NCI-H774 (cell line): ENCODE measurements at regions not wholly inside any gene's neighbourhood (a gene's known extent, or its start where the extent isn't known, plus 50 kb on each side); places are given as distances from the start of the nearest gene placed in this dataset.
A peak's percentile ranks its signal among the peaks of the same experiment; 100 is the strongest.

Experiments used
- DNase-seq: peaks from one replicate; lab custom pipeline; 2025; lab: John Stamatoyannopoulos, UW

DNA sequence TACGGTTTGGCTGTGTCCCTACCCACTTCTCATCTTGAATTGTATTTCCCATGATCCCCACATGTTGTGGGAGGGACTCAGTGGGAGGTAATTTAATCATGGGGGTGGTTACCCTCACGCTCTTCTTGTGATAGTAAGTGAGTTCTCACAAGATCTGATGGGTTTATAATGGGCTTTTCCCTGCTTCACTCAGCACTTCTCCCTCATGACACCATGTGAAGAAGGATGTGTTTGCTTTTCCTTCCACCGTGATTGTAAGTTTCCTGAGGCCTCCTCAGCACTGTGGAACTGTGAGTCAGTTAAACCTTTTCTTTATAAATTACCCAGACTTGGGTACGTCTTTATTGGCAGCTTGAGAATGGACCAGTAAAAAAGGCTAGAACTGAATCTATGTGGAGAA is 750.0 kb upstream of the ID2 start:
- DNase-seq, result no peak

DNA sequence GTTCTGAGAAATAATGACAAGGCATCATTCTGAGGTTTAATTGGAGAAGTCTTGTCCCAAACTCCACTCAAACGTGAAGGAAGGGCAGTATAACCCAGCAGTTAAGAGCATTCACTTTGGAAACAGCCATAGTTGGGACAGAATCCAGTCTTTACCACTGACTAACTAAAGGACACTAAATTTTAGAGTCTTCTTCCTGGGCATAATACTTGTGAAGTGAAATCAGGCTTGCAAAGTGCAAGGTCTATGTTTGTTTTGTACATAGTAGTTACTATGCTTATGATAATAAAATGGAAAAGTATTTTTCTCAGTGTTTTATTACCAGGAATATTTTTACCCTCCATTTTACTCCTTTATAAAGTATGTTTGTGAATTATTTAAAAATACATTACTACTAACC is 748.2 kb upstream of the ID2 start:
- no peak for DNase-seq

DNA sequence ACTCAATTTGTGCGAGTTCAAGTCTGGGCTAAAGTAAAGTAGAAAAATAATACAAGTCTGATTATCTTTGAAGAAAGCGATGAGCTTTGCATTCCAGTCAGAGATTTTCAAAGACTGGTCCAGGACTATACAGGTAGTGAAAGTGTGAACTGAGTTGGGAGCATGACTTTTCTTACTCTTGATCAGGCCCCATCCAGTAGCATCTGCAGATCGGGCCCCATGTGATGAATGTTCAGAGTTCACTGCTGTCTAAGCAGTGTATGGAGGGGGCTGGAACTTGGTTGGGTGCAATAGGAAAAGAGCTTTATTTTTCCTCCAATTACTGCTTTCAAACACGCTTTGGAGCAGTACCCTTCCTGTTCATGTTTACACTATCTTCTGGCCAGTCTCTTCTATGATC is 747.4 kb upstream of the ID2 start:
- DNase-seq, result no peak

DNA sequence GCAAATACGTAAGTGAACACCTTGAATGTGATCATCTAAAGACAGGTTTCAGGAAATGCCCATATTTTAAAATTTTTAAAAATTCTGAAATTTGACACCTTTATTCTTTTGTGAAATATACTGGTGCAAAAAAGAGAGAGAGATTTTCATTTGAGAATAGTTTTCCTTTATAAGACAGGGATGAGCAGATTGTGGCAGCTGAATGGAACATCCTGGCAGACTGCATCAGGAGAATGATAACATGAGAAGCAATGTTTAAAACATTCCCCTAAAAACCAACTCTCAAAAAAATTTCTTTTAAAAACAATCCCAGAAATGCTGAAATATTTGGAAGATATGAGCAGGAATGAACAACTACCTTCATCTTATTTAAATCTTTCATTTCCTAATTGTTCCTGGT is 744.8 kb upstream of the ID2 start:
- no peak for DNase-seq

DNA sequence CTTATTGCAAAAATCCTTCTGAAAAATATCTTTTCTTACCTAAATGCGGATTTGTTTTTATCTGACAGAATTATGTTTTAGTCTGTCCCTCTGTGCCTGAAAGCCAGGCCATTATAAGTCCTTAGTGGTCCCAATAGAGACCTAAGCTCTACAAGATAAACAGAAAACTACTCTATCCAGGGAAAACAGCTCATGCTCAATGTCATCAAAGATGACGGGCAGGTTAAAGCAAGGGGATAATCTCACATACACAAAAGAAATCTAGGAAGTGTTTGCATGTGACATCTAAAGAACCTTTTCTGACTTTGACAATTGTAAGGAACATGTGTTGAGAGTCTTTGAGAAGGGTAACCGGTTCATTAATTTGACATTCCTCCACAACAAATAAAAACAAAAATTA is 741.1 kb upstream of the ID2 start:
- no peak for DNase-seq

DNA sequence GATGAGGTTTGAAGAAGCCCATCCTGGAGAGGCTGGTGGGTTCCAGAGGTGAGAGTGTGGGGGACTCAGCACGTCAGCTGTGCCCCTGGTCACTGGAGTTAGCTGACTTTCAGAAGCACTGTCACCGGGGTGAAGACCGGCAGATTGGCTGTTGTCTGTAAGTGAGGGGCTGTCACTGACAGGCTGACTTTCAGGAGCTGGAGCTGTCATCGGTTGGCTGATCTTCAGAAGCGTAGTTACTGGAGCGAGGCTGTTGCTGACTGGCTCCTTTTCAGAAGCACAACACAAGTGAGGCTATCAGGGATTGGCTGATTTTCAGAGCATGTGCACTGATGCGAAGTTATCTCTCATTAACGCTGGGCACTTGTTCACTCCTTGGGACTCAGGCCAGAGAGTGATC is 738.4 kb upstream of the ID2 start:
- no peak for DNase-seq

DNA sequence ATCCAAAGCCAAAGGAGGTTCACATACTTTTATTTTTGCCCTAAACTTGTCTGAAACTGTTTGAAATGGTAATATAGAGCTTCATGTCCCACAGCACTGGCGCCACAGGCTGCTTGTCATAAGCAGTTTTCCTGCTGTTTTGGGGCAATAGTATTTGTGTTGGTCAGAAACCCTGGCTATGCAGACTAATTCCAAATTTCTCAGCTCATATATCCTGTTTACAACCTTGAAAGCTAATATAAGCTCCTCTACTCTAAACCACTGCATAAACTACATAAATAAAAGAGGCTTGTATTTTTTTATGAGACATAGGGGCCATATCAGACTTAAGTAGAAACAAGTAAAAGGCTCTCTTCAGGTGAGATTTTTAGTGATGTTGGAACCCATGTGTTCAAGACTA is 736.8 kb upstream of the ID2 start:
- DNase-seq, result no peak

DNA sequence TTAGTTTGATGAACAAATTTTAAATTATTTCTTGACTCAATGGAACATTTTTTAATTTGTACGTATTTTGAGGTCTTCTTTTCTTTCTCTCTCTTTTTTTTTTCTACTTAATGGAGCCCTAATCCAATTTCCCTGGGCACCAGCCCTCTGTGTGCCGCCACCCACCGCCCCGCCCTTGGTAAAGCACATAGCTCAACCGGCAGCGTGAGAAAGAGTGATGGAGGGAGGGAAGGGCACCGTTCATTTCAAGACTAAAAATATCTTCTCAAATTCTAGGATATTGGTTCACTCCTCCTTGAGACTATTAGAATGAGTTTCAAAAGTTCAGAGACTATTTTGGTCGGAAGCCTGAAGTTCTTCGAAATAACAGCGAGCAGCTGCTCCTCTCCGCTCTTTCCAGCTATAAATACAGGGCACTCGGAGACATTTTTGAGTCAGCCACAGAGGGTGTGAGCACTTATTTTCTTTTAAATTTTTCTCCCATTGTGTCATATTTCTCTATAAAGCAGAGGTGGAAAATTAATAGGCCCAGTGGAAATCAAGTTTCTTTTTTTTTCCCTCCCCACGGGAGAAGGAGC is 731.7 kb upstream of the ID2 start:
- DNase-seq, result no peak

DNA sequence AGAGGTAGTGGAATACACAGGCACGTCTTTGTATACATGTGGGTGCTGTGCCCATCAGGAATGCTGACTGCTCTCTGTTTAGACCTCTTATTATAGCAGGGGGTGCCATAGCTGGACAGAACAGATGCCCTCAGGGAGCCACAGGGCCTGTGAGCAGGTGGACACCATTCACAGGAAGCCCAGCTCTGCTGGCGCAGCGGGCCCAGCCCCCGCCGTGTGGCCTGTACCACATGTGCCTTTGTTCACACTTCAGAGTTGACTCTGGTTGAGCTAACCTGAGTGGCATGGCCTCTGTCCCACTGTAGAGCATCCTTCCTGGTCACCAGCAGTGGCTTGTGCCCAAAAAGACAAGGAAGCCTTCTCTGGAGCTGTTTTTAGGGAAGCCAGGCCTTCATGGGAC is 730.9 kb upstream of the ID2 start:
- no peak for DNase-seq

DNA sequence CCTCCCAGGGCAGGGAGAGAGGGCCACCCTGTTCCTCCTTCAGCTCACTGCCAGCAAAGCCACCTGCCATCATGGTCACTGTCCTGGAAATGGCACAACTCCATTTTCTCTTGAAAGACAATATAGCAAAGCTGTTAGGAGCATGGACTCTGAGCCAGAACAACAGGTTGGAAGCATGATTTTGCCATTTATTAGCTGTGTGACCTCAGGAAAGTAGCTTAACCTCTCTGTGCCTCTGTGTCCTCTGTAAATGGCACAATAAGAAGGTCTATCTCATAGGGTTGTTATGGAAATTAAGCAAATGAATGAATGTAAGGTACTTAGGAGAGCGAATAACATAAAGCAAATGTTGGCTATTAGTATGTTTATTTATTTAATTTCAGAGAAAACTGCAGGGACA is 730.4 kb upstream of the ID2 start:
- no peak for DNase-seq

DNA sequence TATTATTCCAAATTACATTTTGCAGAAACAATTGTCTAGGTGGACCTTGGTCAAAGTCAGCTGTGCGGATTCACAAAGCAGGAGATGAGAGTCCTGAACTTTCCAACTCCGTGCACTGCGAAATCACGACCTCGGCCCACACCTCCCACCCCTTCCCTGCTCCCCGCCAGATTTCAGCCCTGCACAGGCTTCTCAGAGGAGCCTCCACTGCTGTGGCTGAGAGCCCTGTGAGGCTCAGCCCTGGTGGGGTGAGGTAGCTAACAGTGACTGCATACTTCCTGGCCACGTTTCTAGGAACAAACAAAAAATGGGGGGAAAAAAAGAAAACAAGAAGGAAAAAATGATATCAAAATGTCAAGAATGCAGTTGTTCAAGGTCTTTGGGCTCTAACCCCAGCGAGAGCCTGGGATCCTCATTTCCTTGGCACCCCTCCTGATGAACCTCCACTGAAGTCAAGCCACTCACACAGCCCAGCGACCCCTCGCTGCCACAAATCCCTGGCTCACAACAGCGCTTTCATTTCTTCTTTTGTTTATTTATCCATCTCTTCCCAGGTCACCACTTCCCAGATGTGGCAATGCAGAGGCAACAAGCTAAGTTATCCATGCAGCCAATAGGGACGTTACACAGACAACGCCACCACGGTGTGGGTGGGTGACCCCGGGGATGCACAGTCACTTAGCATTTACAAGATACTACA is 729.7 kb upstream of the ID2 start:
- DNase-seq, result no peak

DNA sequence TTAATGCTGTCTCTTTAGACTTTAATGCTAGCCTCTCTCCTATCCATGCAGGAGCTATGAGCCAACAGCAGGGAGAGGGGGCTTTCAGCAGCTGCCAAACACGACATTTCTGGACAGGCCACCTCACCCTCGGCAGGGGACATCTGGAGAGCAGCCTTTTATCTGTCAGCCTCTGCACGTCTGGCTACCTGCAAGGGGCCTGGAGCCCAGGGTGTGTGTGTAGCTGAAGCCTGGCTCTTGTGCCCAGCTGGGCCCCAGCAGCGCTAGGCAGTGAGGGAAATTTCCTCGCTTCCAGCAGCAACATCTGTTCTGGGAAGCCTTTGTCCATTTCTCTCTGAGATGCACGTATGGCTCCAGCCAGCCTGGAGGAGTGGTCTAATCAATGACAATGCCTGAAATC is 728.7 kb upstream of the ID2 start:
- DNase-seq, result no peak

DNA sequence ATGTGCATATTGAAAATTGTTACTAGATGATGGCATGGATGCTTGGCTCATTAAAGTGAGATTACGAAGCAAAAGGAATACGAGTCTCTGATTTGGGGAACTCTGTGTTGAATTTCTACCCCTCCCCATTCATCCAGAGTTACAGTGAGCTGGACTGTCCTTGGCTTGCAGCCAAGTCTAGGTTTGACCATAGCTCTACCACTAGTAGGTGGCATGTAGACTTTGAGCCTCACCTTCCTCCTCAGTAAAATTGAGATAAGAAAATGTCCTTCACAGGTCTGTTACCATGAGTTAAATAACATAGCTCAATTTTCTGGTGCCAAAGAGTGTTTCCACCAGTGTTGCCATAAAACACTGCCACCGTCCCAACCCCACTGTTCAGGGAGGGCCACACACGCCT is 727.6 kb upstream of the ID2 start:
- no peak for DNase-seq

DNA sequence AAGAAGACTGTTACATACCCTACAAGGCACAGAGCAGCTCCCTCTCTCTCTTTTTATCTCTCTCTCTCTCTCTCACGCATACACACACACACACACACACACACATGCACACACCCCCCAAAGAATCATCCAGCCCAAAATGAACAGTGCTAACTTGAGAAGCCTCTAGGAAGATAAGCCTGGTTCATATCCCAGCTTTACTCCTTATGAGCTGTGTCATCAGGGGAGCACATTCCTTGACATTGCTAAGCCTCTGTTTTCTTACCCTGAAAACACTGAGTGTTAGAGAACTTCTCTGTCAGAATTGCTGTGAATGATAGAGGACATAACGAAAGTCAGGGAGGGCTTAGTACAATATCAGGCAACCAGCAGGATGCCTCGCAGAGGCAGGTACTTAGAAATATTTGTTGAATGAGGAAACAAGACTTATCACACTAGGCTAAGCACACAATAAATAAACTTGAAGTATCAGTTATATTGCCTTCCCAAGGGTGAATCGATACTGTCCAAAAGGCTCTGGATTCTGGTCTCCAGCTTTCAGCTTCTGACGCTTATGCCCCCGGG is 725.6 kb upstream of the ID2 start:
- no peak for DNase-seq

DNA sequence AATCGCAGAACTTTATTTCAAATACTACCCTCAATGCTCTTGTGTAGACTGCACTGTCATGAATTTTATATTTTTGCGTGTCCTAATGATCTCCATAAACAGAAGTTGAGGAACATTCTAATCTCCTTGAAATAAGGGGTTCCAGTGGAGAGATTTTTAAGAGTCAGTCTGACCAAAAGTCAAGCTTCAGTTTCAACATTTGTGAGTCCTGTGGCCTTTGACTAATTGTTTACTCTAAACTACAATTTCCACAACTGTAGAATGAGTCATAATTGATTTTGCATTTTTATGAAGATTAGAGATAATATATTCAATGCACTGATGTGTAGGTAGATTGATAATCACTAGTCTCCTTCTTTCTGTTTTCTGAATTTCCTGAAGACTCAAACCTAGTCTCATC is 720.3 kb upstream of the ID2 start:
- no peak for DNase-seq

DNA sequence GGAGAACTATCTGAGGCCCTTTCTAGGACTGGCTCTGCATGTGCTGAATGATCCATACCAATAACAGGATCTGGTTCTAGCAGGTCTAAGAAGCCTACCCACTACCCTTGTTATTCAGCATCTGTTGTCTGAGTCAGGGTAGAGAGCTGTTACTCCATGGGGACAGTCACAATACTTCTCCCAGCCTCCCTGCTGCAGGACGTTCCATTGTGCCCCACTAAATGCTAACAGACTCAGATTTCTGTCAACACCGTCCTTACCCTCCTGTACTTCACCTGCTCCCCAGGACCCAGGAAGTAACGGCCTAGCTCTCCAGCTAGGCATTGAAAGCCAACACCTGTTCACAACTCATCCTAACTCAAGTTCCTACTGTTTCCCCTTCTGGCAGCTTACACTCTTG is 719.7 kb upstream of the ID2 start:
- DNase-seq, result peak; percentile 19

DNA sequence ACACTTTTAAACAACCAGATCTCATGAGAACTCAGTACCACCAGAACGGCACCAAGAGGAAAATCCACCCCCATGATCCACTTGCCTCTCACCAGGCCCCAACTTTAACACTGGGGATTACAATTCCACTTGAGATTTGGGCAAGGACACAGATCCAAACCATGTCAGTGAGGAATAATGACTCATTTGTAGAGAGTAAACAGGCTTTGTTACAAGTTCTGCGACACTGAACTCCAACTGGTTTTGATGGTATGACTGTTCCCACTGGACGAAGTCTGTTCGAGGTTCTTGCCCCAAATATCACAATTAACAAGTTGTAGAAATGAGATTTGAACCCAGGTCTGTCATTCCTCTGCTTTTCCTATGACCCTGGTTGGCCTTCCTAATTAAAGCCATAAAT is 718.1 kb upstream of the ID2 start:
- no peak for DNase-seq

DNA sequence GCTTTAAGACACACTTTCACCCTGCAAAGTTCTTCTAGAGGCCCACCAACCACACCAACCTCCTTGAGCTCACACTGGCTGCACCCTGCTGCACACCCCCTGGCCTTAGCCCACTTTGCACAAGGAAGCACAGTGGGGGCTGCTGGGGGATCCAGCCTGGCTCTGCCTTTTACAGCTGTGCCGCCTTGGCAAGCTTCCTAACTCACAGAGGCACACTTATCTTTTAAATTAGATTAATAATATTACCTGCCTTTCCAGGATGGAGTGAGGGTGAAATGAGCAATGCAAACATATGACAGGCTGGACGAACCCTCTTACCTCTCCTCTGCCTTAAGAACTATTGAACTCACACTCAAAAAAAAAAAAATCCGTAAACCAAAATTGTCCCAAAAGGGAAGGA is 715.8 kb upstream of the ID2 start:
- no peak for DNase-seq

DNA sequence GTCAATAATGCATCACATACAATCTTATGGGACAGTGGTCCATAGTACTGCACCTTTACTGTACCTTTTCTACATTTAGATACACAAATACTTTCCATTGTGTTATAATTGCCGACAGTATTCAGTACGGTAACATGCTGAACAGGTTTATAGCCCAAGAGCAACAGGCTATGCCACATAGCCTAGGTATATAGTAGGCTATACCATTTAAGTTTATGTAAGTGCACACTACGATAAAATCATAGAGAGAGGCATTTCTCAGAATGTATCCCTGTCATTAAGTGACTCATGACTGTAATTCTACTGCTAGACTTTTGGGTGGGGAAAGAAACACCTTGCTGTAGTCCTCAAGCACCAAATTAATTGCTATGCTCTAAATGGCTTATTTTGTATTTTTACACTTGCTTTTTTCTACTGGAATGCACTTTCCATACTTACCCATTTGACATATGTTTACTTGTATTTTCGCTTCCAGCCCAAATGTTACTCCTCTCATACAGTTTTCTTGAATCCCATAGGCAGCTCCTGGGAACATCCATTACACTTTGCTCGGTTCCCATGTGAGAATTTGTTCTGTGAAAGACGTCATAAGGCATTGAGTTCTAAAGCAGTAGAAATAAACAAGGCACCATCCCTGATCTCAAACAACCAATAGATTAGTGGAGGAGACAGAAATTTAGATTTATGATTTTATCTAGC is 714.0 kb upstream of the ID2 start:
- DNase-seq, result no peak

DNA sequence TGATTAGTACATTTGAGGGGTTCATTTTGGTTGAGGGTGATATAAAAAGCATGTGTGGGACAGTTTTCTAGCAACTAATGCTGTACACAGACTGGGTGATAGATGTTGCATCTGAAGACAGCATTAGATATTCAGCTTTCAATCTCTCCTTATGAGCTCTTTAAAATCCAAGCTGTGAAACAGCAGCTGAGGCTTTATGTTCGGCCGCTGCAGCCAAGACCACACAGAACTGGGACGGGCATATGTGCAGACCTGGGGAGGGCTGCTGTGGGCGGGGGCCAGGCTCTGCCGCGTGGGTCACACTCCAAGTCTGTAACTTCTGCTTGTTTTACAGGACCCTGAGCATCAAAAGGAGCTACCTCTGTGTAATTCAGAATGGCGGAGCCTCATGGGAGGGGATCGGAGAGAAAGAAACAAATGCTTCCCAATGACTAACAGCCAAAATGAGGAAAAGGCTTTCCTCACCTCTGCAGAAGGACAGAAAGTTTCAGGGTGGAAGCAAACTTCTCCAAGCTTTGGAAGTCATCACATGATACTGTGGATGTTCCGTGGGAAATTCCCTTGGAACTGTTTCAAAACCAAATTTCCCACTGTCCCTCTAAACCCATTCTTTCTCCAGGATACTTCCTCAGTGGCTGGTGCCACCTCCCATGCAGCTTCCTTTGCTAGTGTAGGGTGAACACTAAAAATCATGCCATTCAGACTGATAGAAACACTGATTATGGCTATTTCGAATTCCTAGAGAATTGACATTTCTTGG is 711.9 kb upstream of the ID2 start:
- DNase-seq, result no peak

DNA sequence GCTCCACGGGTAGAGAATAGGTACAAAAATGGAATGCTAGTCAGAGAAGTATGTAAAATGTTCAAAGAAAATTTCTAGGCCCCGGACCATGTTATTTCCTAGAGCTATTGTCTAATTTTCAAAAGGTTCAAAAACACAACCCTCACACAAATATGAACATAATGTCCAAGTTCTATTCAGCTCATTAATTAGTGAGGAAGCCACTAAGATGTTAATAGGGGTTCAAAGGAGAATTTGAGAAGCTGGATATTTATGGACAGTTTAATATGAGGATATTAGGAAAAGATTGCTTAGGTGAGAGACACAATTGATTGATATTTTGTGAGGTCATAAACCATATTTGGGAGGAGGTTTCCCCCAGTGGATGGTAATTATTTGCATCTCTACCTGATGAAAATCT is 710.6 kb upstream of the ID2 start:
- DNase-seq, result no peak

DNA sequence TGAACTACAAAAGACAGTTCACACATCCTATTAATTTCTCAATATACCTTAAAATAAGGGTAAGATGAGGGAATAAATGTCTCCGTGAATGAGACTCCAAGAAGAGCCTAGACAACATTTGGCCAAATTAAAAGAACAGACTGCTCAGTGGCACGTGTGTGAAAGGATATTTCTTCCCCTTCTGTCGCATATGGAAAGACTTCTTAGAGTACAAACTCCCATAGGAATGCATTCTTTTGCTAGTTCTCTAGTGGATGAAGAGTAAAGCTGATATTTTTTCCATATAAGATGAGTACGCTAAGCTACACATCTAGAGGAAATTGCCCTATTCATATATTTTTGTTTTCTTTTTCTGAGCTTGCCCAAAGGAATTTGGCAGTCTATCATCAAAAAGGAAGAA is 710.0 kb upstream of the ID2 start:
- DNase-seq, result no peak

DNA sequence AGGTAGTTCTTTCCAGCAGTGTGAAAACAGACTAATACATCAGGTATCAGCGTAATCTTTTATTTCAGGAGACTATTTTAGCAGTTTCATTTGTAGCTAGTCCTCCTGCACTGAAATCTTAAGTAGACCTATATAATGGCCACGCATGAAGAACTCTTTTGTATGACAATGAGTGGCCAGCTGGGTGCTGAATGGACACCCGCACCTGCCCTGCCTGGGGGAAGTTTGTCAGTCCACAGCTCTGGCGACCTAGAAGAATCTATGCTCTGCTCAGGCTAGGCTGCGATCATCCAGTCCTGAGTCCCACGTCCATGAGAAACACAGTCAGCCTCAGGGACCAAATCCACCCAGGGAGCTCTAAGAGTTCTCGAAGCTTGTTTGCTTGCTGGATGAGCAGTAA is 709.2 kb upstream of the ID2 start:
- DNase-seq, result no peak
